SK-N-SH (cell line): ENCODE measurements at regions not wholly inside any gene's neighbourhood (a gene's known extent, or its start where the extent isn't known, plus 50 kb on each side); places are given as distances from the start of the nearest gene placed in this dataset.

Experiments used
- CTCF ChIA-PET: fragments of 300-600, 350-600 bp; formaldehyde crosslinking; extraction: SDS; loops from one replicate; lab custom pipeline; 2021; lab: Yijun Ruan, JAX
- POLR2A ChIA-PET: fragments of 350-600 bp; sonication (Branson Sonifier 250); formaldehyde crosslinking; extraction: SDS; loops from one replicate; lab custom pipeline; 2020; ENCODE audit warnings: antibody characterized with exemption, inconsistent platforms; lab: Yijun Ruan, JAX
- DNase-seq: peaks from one replicate; pipeline ENCODE4 v3.0.0; 2012
- H2AFZ ChIP-seq: fragments of 200-600 bp; sonication (generic); 2 replicates; pipeline ENCODE4 v1.8.1; 2016; ENCODE audit warnings: antibody characterized with exemption, mild to moderate bottlenecking, low read depth
- H3F3A ChIP-seq: fragments of 200-600 bp; sonication (generic); replicated peaks from 2 replicates; pipeline ENCODE3; 2016; ENCODE audit warnings: antibody characterized with exemption, mild to moderate bottlenecking; ENCODE audit not compliant: insufficient read depth
- H3K27ac ChIP-seq, 2 experiments: fragments of 200-500 bp in 1 of 2; fragments of 200-600 bp in 1 of 2; sonication (Bioruptor generic) in 1 of 2; sonication (generic), shearing (Covaris generic) in 1 of 2; 2 replicates each; pipeline versions ENCODE4 v1.5.1 to v1.6.1; 2014 to 2016; ENCODE audit warnings: low read depth in 2 of 2, inconsistent platforms in 1 of 2, low read length in 1 of 2, mild to moderate bottlenecking in 1 of 2, mixed read lengths in 1 of 2
- H3K27me3 ChIP-seq: fragments of 200-600 bp; sonication (generic), shearing (Covaris generic); 2 replicates; pipeline ENCODE4 v1.6.1; 2016; ENCODE audit warnings: mixed run types; ENCODE audit not compliant: insufficient read depth
- H3K36me3 ChIP-seq, 2 experiments: fragments of 200-500 bp in 1 of 2; fragments of 200-600 bp in 1 of 2; sonication (Bioruptor generic) in 1 of 2; sonication (generic) in 1 of 2; replicated peaks in 1 of 2; 2 replicates each; pipeline versions ENCODE3 to v1.5.1; 2014 to 2016; ENCODE audit warnings: low read length in 1 of 2, mild to moderate bottlenecking in 1 of 2; ENCODE audit not compliant: insufficient read depth in 2 of 2, control insufficient read depth in 1 of 2
- H3K4me1 ChIP-seq, 2 experiments: fragments of 200-500 bp in 1 of 2; fragments of 200-600 bp in 1 of 2; sonication (Bioruptor generic) in 1 of 2; sonication (generic), shearing (Covaris generic) in 1 of 2; 2 replicates each; pipeline versions ENCODE4 v1.5.1 to v1.6.1; 2014 to 2016; ENCODE audit warnings: low read depth in 1 of 2, low read length in 1 of 2, mixed run types in 1 of 2; ENCODE audit not compliant: insufficient read depth in 2 of 2, control insufficient read depth in 1 of 2
- H3K4me2 ChIP-seq: fragments of 200-600 bp; sonication (generic), shearing (Covaris generic); 2 replicates; pipeline ENCODE4 v1.6.1; 2017; ENCODE audit warnings: mixed run types
- H3K4me3 ChIP-seq, 2 experiments: fragments of 200-500 bp in 1 of 2; fragments of 200-600 bp in 1 of 2; sonication (Bioruptor generic) in 1 of 2; sonication (generic), shearing (Covaris generic) in 1 of 2; 2 replicates each; pipeline versions ENCODE4 v1.5.1 to v1.8.1; 2014 to 2016; ENCODE audit warnings: low read depth in 2 of 2, inconsistent platforms in 1 of 2, low read length in 1 of 2, mild to moderate bottlenecking in 1 of 2, mixed read lengths in 1 of 2, moderate library complexity in 1 of 2
- H3K79me2 ChIP-seq: fragments of 200-600 bp; sonication (generic); 2 replicates; pipeline ENCODE4 v1.8.1; 2017; ENCODE audit warnings: mild to moderate bottlenecking; ENCODE audit not compliant: insufficient read depth
- H3K9ac ChIP-seq: fragments of 200-600 bp; sonication (generic); 2 replicates; pipeline ENCODE4 v1.6.1; 2017; ENCODE audit warnings: mixed run types
- H3K9me2 ChIP-seq: fragments of 200-600 bp; sonication (generic); 2 replicates; pipeline ENCODE4 v1.6.1; 2017; ENCODE audit warnings: mixed run types
- H3K9me3 ChIP-seq: fragments of 200-600 bp; sonication (generic); 2 replicates; pipeline ENCODE4 v1.6.1; 2017; ENCODE audit warnings: mixed run types, mild to moderate bottlenecking, moderate library complexity
- H4K20me1 ChIP-seq: fragments of 200-600 bp; sonication (generic); 2 replicates; pipeline ENCODE4 v1.6.1; 2017; ENCODE audit warnings: mild to moderate bottlenecking, mixed run types; ENCODE audit not compliant: insufficient read depth
- EP300 ChIP-seq, 2 experiments: IDR thresholded peaks; 2 replicates each; pipeline versions ENCODE4 v1.4.0 to v1.6.1; 2012; ENCODE audit warnings: borderline replicate concordance in 1 of 2, low read depth in 1 of 2, low read length in 1 of 2
- FOSL2 ChIP-seq: IDR thresholded peaks from 2 replicates; pipeline ENCODE4 v1.4.0; 2012; ENCODE audit warnings: low read depth, mild to moderate bottlenecking, moderate library complexity, borderline replicate concordance
- FOXJ3 ChIP-seq: sonication (generic); formaldehyde crosslinking; IDR thresholded peaks from 2 replicates; pipeline ENCODE4 v1.5.1; 2020; ENCODE audit warnings: mild to moderate bottlenecking, missing genetic modification reagents
- FOXM1 ChIP-seq: IDR thresholded peaks from 2 replicates; pipeline ENCODE4 v1.4.0; 2012; ENCODE audit warnings: low read depth, mild to moderate bottlenecking
- GABPA ChIP-seq: IDR thresholded peaks from 2 replicates; pipeline ENCODE4 v1.4.0; 2012; ENCODE audit warnings: low read depth, mild to moderate bottlenecking
- MEF2A ChIP-seq: IDR thresholded peaks from 2 replicates; pipeline ENCODE4 v1.4.0; 2012; ENCODE audit warnings: low read depth, borderline replicate concordance
- NRF1 ChIP-seq: IDR thresholded peaks from 2 replicates; pipeline ENCODE4 v1.6.1; 2012; ENCODE audit warnings: low read depth, mild to moderate bottlenecking, low read length
- POLR2AphosphoS5 ChIP-seq: IDR thresholded peaks from 2 replicates; pipeline ENCODE4 v1.6.1; 2012; ENCODE audit warnings: low read depth, low read length
- RAD21 ChIP-seq: IDR thresholded peaks from 2 replicates; pipeline ENCODE4 v1.6.1; 2012; ENCODE audit warnings: mild to moderate bottlenecking, low read length
- RXRA ChIP-seq: IDR thresholded peaks from 2 replicates; pipeline ENCODE4 v1.4.0; 2012; ENCODE audit warnings: low read depth, mild to moderate bottlenecking, borderline replicate concordance
- SIN3A ChIP-seq: IDR thresholded peaks from 2 replicates; pipeline ENCODE4 v1.6.1; 2012; ENCODE audit warnings: low read depth, mild to moderate bottlenecking, low read length, moderate library complexity, borderline replicate concordance
- SMC3 ChIP-seq: IDR thresholded peaks from 2 replicates; pipeline ENCODE4 v1.6.1; 2012; ENCODE audit warnings: low read depth, low read length, improper control_type of control experiment
- TAF1 ChIP-seq: IDR thresholded peaks from 2 replicates; pipeline ENCODE4 v1.6.1; 2012; ENCODE audit warnings: low read depth, mild to moderate bottlenecking, low read length, moderate library complexity, borderline replicate concordance
- TCF12 ChIP-seq: IDR thresholded peaks from 2 replicates; pipeline ENCODE4 v1.4.0; 2012
- YY1 ChIP-seq: IDR thresholded peaks from 2 replicates; pipeline ENCODE4 v1.4.0; 2012; ENCODE audit warnings: low read depth, mild to moderate bottlenecking
- WGBS: methylation state at CpG from one replicate; pipeline ENCODE4 v1.1.6; 2017; ENCODE audit warnings: low lambda C conversion rate; 5-methylcytosine and 5-hydroxymethylcytosine counted together
- TF ChIP-seq, protein P1 (sequence below): IDR thresholded peaks from 2 replicates; pipeline ENCODE4 v1.4.0; 2012; ENCODE audit warnings: low read depth, borderline replicate concordance
- TF ChIP-seq, protein P2 (sequence below): IDR thresholded peaks from 2 replicates; pipeline ENCODE4 v1.4.0; 2012; ENCODE audit warnings: low read depth
- TF ChIP-seq, protein P3 (sequence below): fragments of 200-600 bp; sonication (generic); IDR thresholded peaks from 2 replicates; pipeline ENCODE4 v1.6.1; 2017; ENCODE audit warnings: antibody characterized with exemption, mild to moderate bottlenecking, moderate library complexity
- TF ChIP-seq, protein P4 (sequence below): IDR thresholded peaks from 2 replicates; pipeline ENCODE4 v1.4.0; 2012; ENCODE audit warnings: low read depth, borderline replicate concordance
- TF ChIP-seq, protein P5 (sequence below): fragments of 150-350 bp; IDR thresholded peaks from 2 replicates; pipeline ENCODE4 v1.6.1; 2017; ENCODE audit warnings: antibody characterized with exemption, low read length, low read depth, borderline replicate concordance

DNA sequence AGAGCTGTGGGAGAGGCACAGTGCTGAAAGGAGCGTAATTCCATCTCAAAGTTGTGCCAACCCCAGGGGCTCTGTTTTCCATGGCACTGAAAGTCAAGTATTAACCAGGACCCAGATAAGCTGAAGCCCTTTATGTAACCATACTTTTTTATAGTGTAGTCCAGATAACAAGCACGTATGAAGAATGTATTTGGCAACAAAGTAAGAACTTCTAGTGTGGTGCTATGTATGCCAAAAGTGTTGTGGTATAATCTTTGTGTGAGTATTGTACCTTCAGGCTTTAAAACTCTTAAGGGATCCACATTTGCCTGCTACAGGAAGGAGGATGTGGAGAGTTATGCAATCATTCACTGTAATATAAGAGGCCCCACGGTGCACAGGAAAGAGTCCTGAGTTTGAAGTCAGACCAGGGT is 129.4 kb downstream of the IBTK start:
- no peak for TF ChIP-seq SIN3A
- TF ChIP-seq SMC3, result no peak
- TF ChIP-seq FOSL2, result no peak
- TF ChIP-seq YY1, result no peak
- TF ChIP-seq, protein P1, sequence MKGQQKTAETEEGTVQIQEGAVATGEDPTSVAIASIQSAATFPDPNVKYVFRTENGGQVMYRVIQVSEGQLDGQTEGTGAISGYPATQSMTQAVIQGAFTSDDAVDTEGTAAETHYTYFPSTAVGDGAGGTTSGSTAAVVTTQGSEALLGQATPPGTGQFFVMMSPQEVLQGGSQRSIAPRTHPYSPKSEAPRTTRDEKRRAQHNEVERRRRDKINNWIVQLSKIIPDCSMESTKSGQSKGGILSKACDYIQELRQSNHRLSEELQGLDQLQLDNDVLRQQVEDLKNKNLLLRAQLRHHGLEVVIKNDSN, result no peak
- no peak for TF ChIP-seq EP300 (IDR thresholded peaks at IDR 0.05; ENCODE audit: borderline replicate concordance in 1 of 2, low read depth in 1 of 2, low read length in 1 of 2)
- no peak for TF ChIP-seq RXRA
- no peak for TF ChIP-seq NRF1
- TF ChIP-seq FOXM1, result no peak
- TF ChIP-seq POLR2AphosphoS5, result no peak
- TF ChIP-seq RAD21, result no peak
- TF ChIP-seq, protein P2, sequence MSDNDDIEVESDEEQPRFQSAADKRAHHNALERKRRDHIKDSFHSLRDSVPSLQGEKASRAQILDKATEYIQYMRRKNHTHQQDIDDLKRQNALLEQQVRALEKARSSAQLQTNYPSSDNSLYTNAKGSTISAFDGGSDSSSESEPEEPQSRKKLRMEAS, result no peak
- no peak for TF ChIP-seq TAF1
- TF ChIP-seq TCF12, result no peak
- TF ChIP-seq, protein P3, sequence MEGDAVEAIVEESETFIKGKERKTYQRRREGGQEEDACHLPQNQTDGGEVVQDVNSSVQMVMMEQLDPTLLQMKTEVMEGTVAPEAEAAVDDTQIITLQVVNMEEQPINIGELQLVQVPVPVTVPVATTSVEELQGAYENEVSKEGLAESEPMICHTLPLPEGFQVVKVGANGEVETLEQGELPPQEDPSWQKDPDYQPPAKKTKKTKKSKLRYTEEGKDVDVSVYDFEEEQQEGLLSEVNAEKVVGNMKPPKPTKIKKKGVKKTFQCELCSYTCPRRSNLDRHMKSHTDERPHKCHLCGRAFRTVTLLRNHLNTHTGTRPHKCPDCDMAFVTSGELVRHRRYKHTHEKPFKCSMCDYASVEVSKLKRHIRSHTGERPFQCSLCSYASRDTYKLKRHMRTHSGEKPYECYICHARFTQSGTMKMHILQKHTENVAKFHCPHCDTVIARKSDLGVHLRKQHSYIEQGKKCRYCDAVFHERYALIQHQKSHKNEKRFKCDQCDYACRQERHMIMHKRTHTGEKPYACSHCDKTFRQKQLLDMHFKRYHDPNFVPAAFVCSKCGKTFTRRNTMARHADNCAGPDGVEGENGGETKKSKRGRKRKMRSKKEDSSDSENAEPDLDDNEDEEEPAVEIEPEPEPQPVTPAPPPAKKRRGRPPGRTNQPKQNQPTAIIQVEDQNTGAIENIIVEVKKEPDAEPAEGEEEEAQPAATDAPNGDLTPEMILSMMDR, result no peak
- no peak for TF ChIP-seq FOXJ3
- TF ChIP-seq, protein P4, sequence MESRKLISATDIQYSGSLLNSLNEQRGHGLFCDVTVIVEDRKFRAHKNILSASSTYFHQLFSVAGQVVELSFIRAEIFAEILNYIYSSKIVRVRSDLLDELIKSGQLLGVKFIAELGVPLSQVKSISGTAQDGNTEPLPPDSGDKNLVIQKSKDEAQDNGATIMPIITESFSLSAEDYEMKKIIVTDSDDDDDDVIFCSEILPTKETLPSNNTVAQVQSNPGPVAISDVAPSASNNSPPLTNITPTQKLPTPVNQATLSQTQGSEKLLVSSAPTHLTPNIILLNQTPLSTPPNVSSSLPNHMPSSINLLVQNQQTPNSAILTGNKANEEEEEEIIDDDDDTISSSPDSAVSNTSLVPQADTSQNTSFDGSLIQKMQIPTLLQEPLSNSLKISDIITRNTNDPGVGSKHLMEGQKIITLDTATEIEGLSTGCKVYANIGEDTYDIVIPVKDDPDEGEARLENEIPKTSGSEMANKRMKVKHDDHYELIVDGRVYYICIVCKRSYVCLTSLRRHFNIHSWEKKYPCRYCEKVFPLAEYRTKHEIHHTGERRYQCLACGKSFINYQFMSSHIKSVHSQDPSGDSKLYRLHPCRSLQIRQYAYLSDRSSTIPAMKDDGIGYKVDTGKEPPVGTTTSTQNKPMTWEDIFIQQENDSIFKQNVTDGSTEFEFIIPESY, result no peak
- TF ChIP-seq MEF2A, result no peak
- TF ChIP-seq GABPA, result no peak
- TF ChIP-seq, protein P5, sequence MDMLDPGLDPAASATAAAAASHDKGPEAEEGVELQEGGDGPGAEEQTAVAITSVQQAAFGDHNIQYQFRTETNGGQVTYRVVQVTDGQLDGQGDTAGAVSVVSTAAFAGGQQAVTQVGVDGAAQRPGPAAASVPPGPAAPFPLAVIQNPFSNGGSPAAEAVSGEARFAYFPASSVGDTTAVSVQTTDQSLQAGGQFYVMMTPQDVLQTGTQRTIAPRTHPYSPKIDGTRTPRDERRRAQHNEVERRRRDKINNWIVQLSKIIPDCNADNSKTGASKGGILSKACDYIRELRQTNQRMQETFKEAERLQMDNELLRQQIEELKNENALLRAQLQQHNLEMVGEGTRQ, result no peak
- TF ChIP-seq, all 33 proteins: peak for 0
- no peaks in the 10 kb centered on the region for H3F3A ChIP-seq
- 54% methylated on average over 3 of the region's 3 CpGs for WGBS
- no peaks in the 10 kb centered on the region for H4K20me1 ChIP-seq
- no peak overlapping the region for H3K27ac ChIP-seq
- H3K9me2 ChIP-seq, result no peaks in the 10 kb centered on the region
- no peaks in the 10 kb centered on the region for H3K36me3 ChIP-seq
- POLR2A ChIA-PET, result no interaction called here
- no peaks in the 10 kb centered on the region for H3K27me3 ChIP-seq
- no peak overlapping the region for H3K9ac ChIP-seq
- H3K9me3 ChIP-seq, result no peaks in the 10 kb centered on the region
- H3K4me1 ChIP-seq, result no peaks in the 10 kb centered on the region
- H2AFZ ChIP-seq, result no peak overlapping the region
- H3K79me2 ChIP-seq, result no peaks in the 10 kb centered on the region
- no peak overlapping the region for H3K4me3 ChIP-seq
- CTCF ChIA-PET, result no interaction called here
- H3K4me2 ChIP-seq, result no peak overlapping the region
- DNase-seq, result no peak
